GM12891 (cell line): ENCODE measurements at regions not wholly inside any gene's neighbourhood (a gene's known extent, or its start where the extent isn't known, plus 50 kb on each side); places are given as distances from the start of the nearest gene placed in this dataset.

Experiments
- POLR2A ChIP-seq: IDR thresholded peaks from 2 replicates; pipeline ENCODE4 v1.6.1; 2011; ENCODE audit warnings: low read depth, low read length, control low read depth
- SPI1 ChIP-seq: IDR thresholded peaks from 2 replicates; pipeline ENCODE4 v1.6.1; 2011; ENCODE audit warnings: low read depth, low read length, control low read depth

DNA sequence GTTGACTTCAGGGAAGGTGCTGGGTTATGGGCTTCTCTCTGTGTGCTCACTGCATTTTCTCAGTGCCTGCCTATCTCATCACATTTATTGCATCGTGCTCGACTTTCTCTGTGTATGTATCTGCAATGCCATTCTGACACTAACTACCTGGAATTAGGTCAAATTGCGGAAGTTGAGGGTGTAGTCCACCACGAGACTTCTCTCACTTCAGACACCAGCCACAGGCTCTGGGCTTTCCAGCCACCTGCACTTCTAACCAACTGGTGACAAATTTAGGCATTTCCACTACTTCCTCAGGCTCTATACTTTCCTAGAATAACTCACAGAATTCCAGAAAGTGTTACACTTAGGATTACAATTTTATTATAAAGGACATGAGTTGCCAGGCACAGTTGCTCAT, 188.6 kb upstream of the ZNF608 start:
- TF ChIP-seq POLR2A (no peak), SPI1 (peak; percentile 78)
